Non-pigmented ciliary epithelial cell (primary cell): ENCODE measurements at regions not wholly inside any gene's neighbourhood (a gene's known extent, or its start where the extent isn't known, plus 50 kb on each side); places are given as distances from the start of the nearest gene placed in this dataset.

Experiments used
- DNase-seq: peaks from one replicate; pipeline ENCODE4 v3.0.0-alpha.2; 2010; ENCODE audit warnings: low read depth

DNA sequence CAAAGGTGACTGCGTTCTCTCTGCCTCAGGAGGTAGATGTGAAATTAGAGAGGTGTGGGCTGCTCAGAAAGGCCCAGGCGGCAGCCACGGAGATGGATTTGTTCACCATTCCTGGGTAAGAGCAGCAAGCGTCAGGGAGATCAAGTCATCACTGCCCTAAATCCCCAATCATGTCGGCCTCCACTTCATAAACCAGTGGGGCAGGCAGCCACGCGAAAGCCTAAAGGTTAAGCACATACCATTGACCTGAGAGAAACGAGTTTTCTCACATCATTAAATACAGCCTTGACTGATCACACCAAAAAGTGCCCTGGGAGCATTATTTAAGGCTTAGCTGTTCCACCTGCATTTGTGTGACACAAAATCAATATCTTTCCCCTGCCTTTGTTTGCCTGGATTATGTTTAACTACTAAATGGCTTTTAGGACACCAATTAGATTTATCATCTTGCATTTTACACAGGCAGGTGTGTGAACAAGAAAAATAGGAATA lies 50.7 kb upstream of the FOXB1 start:
- DNase-seq: no peak

GRCh38 chr15:59952960-59953359 lies 51.2 kb upstream of the FOXB1 start:
- DNase-seq: no peak

GRCh38 chr15:59950603-59951388 lies 53.3 kb upstream of the FOXB1 start:
- DNase-seq: no peak

DNA sequence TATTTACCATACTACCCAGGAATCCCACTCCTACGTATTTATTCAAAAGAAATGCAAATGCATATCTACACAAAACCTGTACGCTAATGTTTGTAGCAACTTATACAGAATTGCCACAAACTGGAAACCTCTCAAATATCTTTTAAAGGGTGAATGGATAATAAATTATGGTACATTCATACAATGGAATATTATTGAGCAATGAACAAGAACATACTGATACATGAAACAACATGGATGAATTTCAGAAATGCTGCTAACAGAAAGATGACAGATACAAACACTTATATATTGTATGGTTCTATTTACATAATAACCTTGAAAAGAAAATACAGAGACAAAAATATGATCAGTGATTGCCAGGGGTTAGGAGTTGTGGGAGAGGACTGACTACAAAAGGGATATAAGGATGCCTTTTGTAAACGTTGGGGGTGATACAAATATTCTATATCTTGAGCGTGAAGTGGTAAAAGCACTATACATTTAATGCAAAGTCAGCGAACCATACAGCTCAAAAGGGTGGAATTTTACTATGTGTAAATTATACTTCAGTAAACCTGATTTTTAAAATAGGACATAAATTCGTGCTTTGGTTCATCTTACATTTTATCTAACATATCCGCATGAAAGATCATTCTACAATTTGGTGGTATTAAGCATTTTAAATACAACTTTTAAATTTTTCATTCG lies 55.0 kb upstream of the FOXB1 start:
- no peak for DNase-seq

DNA sequence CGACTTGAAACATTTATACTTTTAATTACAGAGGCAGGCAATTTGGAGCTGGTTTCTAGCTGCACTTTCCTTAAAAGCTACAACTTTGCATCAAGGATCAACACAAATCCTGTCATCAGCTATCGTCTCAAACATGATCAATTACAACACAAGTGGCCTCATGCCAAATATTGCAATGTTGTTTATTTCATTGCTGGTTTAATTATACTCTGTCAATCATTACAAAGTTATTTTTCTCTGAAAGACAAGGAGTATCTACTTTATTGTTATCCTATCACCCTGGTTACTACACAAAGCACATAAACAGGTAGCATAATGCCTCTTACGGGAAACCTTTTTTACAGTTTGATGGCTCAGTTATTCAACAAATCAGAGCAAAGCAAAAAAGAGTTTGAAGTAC lies 58.0 kb upstream of the FOXB1 start:
- DNase-seq: no peak

- DNase-seq: no peak
Observed at GRCh38 chr15:59945036-59945435, 59.1 kb upstream of the FOXB1 start.

DNA sequence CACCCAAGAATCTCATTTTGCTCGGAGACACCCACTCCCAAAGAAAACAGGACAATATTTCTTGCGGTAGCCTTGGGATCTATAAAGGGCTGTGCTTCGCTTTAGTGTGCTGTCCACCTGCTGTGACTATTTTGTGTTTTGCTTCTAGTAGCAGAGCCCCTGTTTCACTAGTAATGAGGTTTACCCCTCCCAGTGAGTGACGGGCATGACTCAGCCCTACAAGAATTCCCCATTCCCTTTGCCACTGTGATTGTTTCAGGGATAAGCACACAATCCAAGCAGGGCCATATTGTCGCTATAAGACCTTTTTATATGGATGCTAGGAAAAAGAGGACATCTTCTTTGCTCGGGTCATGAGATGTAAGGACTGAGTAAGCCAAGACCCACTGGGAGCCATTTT lies 62.5 kb upstream of the FOXB1 start:
- DNase-seq: no peak

DNA sequence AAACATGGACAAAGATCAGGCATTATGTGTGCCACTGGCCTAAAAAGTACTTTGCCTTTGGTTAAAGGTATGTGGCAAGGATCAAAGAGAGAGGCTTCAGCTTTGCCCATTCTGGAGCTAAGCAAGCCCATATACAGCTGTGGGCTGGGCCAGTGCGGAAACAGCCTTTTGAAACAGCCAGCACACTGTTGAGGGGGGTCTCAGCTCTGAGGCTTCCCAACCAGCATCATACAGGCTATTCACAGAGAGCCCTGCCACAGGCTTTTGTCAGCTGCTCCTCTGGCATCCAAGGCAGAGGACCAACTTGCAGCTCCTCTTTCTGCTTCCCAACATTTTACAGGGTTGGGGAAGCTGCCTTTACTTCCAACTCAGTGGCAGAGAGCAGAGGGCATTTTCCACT lies 63.2 kb upstream of the FOXB1 start:
- DNase-seq: no peak

- no peak for DNase-seq
Observed at GRCh38 chr15:59940456-59940855, 63.7 kb upstream of the FOXB1 start.

DNA sequence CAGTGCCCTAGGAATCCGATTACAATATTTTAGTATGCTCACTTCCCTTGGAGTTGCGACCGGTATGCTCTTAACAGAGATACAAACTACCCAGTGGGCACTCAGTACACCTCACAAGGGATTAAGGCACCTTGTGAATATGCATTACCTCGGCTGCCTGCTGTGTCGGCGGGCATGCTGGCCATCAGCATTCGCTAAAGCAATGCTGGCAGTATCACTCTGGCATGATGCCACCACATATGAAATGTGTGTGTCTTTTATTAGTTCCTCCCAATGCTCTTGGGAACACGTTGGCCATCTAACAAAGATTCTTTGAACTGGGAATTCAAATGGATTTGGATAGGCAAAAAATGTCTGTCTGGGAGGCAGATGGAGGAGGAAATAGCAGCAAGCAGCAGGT lies 67.4 kb upstream of the FOXB1 start:
- DNase-seq: no peak

- no peak for DNase-seq
Observed at GRCh38 chr15:59933607-59934006, 70.5 kb upstream of the FOXB1 start.

- no peak for DNase-seq
Observed at GRCh38 chr15:59931646-59932261, 72.4 kb upstream of the FOXB1 start.

- no peak for DNase-seq
Observed at GRCh38 chr15:59924812-59925522, 79.1 kb upstream of the FOXB1 start.

- no peak for DNase-seq
Observed at GRCh38 chr15:59924096-59924495, 80.0 kb upstream of the FOXB1 start.

GRCh38 chr15:59923508-59923907 lies 80.6 kb upstream of the FOXB1 start:
- no peak for DNase-seq

GRCh38 chr15:59918994-59919951 lies 84.8 kb upstream of the FOXB1 start:
- peak; percentile 69 for DNase-seq

GRCh38 chr15:59917504-59918157 lies 86.5 kb upstream of the FOXB1 start:
- no peak for DNase-seq

GRCh38 chr15:59906046-59906445 lies 98.1 kb upstream of the FOXB1 start:
- DNase-seq: no peak

GRCh38 chr15:59905176-59905575 lies 98.9 kb upstream of the FOXB1 start:
- no peak for DNase-seq

DNA sequence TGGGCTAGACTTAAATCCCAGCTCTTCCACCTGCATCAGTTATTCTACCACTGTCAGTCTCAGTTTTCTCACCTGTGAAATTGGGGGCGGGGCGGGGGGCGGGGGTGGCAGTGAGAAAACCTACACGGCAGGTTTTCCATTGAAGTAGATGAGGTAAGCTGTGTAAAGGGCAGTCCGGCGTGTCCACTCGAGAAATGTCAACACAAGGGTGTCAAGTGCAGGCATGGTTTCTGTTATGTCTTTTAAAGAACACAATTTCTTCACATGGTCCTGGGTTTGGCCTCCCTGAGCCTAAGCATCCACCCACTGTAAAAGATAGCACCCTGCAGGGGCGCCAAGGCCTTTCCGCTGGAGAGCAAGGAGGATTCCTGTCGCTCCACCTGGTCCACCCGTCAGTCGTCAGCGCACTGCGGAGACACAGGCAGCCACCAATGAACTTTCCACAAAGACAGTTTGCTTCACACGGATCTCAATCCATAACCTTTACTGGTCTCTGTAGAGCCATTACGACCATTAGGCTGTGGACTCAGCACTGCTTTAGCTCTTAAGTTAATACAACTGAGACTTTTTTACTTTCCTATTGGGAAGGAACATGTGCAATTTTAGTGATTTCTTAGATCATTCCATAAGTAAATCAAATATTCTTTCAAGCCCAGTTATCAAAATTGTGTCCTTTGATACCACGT lies 99.5 kb upstream of the FOXB1 start:
- no peak for DNase-seq
